B cell (primary cell): ENCODE measurements at regions not wholly inside any gene's neighbourhood (a gene's known extent, or its start where the extent isn't known, plus 50 kb on each side); places are given as distances from the start of the nearest gene placed in this dataset.

Experiments
- CTCF ChIP-seq: fragments of 200-600 bp; IDR thresholded peaks from one replicate; pipeline ENCODE4 v1.8.0; 2022; ENCODE audit warnings: antibody characterized with exemption, mild to moderate bottlenecking
- EZH2 ChIP-seq: IDR thresholded peaks from 2 replicates; pipeline ENCODE4 v1.6.1; 2012; ENCODE audit warnings: borderline replicate concordance, low read depth, mild to moderate bottlenecking, moderate library complexity, low read length; ENCODE audit not compliant: insufficient read depth, poor library complexity, severe bottlenecking

GRCh38 chr2:82182270-82182669 is 1877.7 kb upstream of the LRRTM1 start:
- no peak for TF ChIP-seq CTCF
- TF ChIP-seq EZH2 = no peak
